OCI-LY1 (cell line): ENCODE measurements at regions not wholly inside any gene's neighbourhood (a gene's known extent, or its start where the extent isn't known, plus 50 kb on each side); places are given as distances from the start of the nearest gene placed in this dataset.
A peak's percentile ranks its signal among the peaks of the same experiment; 100 is the strongest.

Experiments used
- H2AFZ ChIP-seq: fragments of 200-600 bp; sonication (generic), shearing (Covaris generic); 2 replicates; pipeline ENCODE4 v1.6.0; 2014; ENCODE audit warnings: antibody characterized with exemption, mild to moderate bottlenecking, low read length
- H3F3A ChIP-seq: fragments of 200-600 bp; sonication (generic), shearing (Covaris generic); 2 replicates; pipeline ENCODE4 v1.6.0; 2014; ENCODE audit warnings: mild to moderate bottlenecking, antibody characterized with exemption, low read length, moderate library complexity; ENCODE audit not compliant: insufficient read depth
- H3K27ac ChIP-seq: fragments of 200-600 bp; sonication (generic); 2 replicates; pipeline ENCODE4 v1.5.1; 2014; ENCODE audit warnings: low read length, mixed run types, mild to moderate bottlenecking, low read depth; ENCODE audit not compliant: poor library complexity, severe bottlenecking
- H3K27me3 ChIP-seq: fragments of 200-600 bp; sonication (generic); 2 replicates; pipeline ENCODE4 v1.6.0; 2014; ENCODE audit warnings: antibody characterized with exemption, mild to moderate bottlenecking, low read length, moderate library complexity; ENCODE audit not compliant: insufficient read depth
- H3K36me3 ChIP-seq: fragments of 200-600 bp; sonication (generic); 2 replicates; pipeline ENCODE4 v1.6.1; 2014; ENCODE audit warnings: mild to moderate bottlenecking, antibody characterized with exemption, low read length, moderate library complexity, mixed read lengths; ENCODE audit not compliant: insufficient read depth
- H3K4me1 ChIP-seq: fragments of 200-600 bp; sonication (generic); 2 replicates; pipeline ENCODE4 v1.5.1; 2014; ENCODE audit warnings: mild to moderate bottlenecking, low read length, moderate library complexity; ENCODE audit not compliant: insufficient read depth, severe bottlenecking
- H3K4me2 ChIP-seq: fragments of 200-600 bp; sonication (generic), shearing (Covaris generic); 2 replicates; pipeline ENCODE4 v1.6.1; 2014; ENCODE audit warnings: low read length
- H3K4me3 ChIP-seq: fragments of 200-600 bp; sonication (generic); 2 replicates; pipeline ENCODE4 v1.5.1; 2014; ENCODE audit warnings: low read length, low read depth, mild to moderate bottlenecking, mixed read lengths; ENCODE audit not compliant: poor library complexity, severe bottlenecking
- H3K79me2 ChIP-seq: fragments of 200-600 bp; shearing (Covaris generic); 2 replicates; pipeline ENCODE4 v1.6.1; 2016; ENCODE audit warnings: mixed run types, low read length, mixed read lengths; ENCODE audit not compliant: insufficient read depth
- H3K9ac ChIP-seq: fragments of 200-600 bp; sonication (generic), shearing (Covaris generic); 2 replicates; pipeline ENCODE4 v1.6.1; 2014; ENCODE audit warnings: mild to moderate bottlenecking, low read length, mixed read lengths
- H3K9me2 ChIP-seq: fragments of 200-600 bp; sonication (generic), shearing (Covaris generic); 2 replicates; pipeline ENCODE4 v1.6.1; 2014; ENCODE audit warnings: low read depth, mild to moderate bottlenecking, low read length, mixed read lengths
- H3K9me3 ChIP-seq: fragments of 200-600 bp; shearing (Covaris generic); 2 replicates; pipeline ENCODE4 v1.6.1; 2014; ENCODE audit warnings: low read length, mixed read lengths
- H4K20me1 ChIP-seq: fragments of 200-600 bp; sonication (generic), shearing (Covaris generic); 2 replicates; pipeline ENCODE4 v1.6.0; 2016; ENCODE audit warnings: mild to moderate bottlenecking, low read length; ENCODE audit not compliant: insufficient read depth
- CTCF ChIP-seq: fragments of 200-600 bp; sonication (generic), shearing (Covaris generic); IDR thresholded peaks from 2 replicates; pipeline ENCODE4 v1.5.1; 2017; ENCODE audit warnings: mild to moderate bottlenecking, antibody characterized with exemption, low read length, moderate library complexity, mixed read lengths
- EZH2 ChIP-seq: fragments of 200-600 bp; sonication (generic), shearing (Covaris generic); IDR thresholded peaks from 2 replicates; pipeline ENCODE4 v1.8.0; 2017; ENCODE audit warnings: borderline replicate concordance, mixed run types, mild to moderate bottlenecking, antibody characterized with exemption, low read length, moderate library complexity, mixed read lengths

- H2AFZ ChIP-seq: peak overlapping the region; percentile 98
- H3K27ac ChIP-seq: peak overlapping the region; percentile 79
- TF ChIP-seq CTCF (no peak), EZH2 (no peak)
- peak overlapping the region; percentile 38 for H3K4me3 ChIP-seq
- H3K4me2 ChIP-seq: peak overlapping the region; percentile 59
- no peaks in the 10 kb centered on the region for H3F3A ChIP-seq
- H3K4me1 ChIP-seq: peaks cover 37% of the 10 kb centered on the region
- peak overlapping the region; percentile 53 for H3K9ac ChIP-seq
- H3K79me2 ChIP-seq: no peaks in the 10 kb centered on the region
- no peaks in the 10 kb centered on the region for H3K36me3 ChIP-seq
- no peaks in the 10 kb centered on the region for H3K9me2 ChIP-seq
- no peaks in the 10 kb centered on the region for H4K20me1 ChIP-seq
- no peaks in the 10 kb centered on the region for H3K27me3 ChIP-seq
- H3K9me3 ChIP-seq: no peaks in the 10 kb centered on the region; the same call in 1 of the 2 replicates
Observed at GRCh38 chr13:65453982-65454381, 1776.2 kb downstream of the PCDH9 start.

- Histone ChIP-seq H3K4me2 (no peak overlapping the region), H3K9me3 (peaks cover 16% of the 10 kb centered on the region), H4K20me1 (no peaks in the 10 kb centered on the region), H3K4me3 (no peak overlapping the region), H3K36me3 (no peaks in the 10 kb centered on the region), H3K9me2 (no peaks in the 10 kb centered on the region), H2AFZ (no peak overlapping the region), H3K4me1 (no peaks in the 10 kb centered on the region), H3K9ac (no peak overlapping the region), H3K79me2 (no peaks in the 10 kb centered on the region), H3F3A (no peaks in the 10 kb centered on the region), H3K27ac (no peak overlapping the region), H3K27me3 (no peaks in the 10 kb centered on the region)
- TF ChIP-seq CTCF: no peak
- TF ChIP-seq EZH2: no peak
Observed at GRCh38 chr13:65445340-65445739, 1784.8 kb downstream of the PCDH9 start.

- H3K4me1 ChIP-seq: no peaks in the 10 kb centered on the region
- no peak overlapping the region for H3K4me3 ChIP-seq
- H3K9me3 ChIP-seq: peaks cover 5% of the 10 kb centered on the region; the same call in 1 of the 2 replicates
- H2AFZ ChIP-seq: no peak overlapping the region
- H3K9ac ChIP-seq: no peak overlapping the region
- no peaks in the 10 kb centered on the region for H3K9me2 ChIP-seq
- H3F3A ChIP-seq: no peaks in the 10 kb centered on the region
- no peak overlapping the region for H3K27ac ChIP-seq
- H3K36me3 ChIP-seq: no peaks in the 10 kb centered on the region
- TF ChIP-seq CTCF: no peak
- no peak overlapping the region for H3K4me2 ChIP-seq
- H4K20me1 ChIP-seq: no peaks in the 10 kb centered on the region
- H3K79me2 ChIP-seq: no peaks in the 10 kb centered on the region
- no peaks in the 10 kb centered on the region for H3K27me3 ChIP-seq
Observed at GRCh38 chr13:65435590-65435989, 1794.5 kb downstream of the PCDH9 start.
